ENCODE measurements at regions not wholly inside any gene's neighbourhood (a gene's known extent, or its start where the extent isn't known, plus 50 kb on each side); places are given as distances from the start of the nearest gene placed in this dataset.

DNA sequence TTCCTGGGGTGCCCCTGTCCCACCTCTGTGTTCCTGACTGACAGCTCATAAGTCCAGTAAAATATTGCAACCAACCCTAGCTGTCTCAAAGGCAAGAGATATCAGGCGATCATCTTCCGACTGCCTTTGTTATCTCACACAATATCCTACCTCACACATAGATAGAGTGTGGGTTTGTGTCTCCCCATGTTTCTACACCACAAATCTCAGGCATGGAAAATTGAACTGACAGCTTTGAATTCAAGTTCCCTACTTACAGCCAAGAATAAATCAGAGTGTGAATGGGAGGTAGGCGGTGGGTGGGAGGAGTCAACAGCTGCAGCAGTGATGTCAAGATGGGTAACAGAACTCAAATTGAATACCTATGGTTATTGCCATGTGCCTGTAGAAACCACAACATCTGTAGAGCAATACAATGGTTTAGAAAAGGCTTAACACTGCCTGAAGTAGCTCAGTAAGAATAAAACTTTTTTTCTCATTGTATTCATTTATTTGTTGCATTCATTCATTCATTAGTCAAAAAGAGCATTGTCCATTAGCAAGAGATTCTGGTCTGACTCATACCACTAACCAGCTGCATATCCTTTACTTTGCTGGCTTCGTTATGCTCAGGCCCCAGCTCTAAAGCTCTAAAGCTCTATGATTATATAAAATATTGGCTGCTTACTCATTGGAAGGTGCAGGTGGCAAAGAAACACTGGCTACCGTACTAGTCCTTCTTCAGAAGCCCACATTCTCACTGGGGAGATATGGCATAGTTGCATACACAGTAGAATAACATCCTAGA, 108.2 kb upstream of the DMAC1 start:
- no peak overlapping the region for H3K27ac ChIP-seq
- H3K4me3 ChIP-seq, result no peak overlapping the region

DNA sequence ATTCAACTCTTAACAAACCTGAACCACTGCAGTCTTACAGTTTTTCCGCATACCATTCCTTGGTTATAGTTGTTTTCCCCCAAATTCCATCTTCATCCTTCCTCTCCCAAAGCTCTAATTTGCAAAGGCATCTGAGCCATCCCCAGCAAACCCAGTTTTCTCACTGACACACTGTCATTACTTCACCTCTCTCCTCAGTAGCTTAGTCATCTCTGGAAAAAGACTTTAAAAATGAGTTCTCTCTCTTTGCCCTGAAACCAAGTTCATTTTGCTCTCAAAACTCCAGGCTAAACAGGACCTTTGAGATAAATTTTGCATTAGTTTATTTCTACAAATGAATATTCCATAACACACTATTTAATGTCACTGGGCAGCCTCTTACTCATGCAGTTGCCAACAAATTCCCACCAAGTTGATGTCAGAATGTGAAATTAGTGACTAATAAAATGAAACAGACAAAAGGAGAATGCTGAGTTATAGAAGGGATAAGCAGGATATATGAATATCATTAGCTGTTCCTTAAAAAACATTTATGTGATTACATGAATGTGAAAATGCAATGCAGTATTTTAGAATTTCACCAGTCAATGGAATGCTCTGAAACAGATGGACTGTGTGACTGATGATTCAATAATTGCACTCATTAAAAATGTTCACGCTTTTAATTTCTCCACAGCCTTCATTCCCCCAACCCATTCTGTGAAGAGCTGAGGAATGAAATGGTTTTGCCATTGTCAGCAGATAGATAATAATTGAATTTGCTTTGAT, 107.4 kb upstream of the DMAC1 start:
- Histone ChIP-seq H3K4me3 (no peak overlapping the region), H3K27ac (no peak overlapping the region)

GRCh38 chr9:7901621-7902020, 102.0 kb upstream of the DMAC1 start:
- H3K4me3 ChIP-seq, result no peak overlapping the region
- no peak overlapping the region for H3K27ac ChIP-seq

DNA sequence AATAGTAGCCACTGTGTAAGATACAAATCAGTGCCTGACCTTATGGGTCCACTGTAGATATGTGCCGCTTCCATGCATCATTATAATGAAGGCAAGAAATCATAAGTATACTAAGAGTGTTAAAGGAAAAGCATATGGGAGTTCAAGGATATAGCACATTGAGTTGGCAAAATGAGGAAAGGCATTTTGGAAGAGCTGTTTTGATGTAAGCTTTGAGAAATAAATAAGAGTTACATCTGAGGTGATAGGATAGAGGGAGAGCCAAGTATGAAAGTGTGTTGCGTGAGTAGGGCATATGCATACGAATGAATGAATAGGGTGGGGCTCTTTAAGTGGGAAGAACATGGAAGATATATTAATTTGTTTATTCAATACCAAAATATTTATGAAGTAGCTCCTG, 101.0 kb upstream of the DMAC1 start:
- no peak overlapping the region for H3K4me3 ChIP-seq
- no peak overlapping the region for H3K27ac ChIP-seq

DNA sequence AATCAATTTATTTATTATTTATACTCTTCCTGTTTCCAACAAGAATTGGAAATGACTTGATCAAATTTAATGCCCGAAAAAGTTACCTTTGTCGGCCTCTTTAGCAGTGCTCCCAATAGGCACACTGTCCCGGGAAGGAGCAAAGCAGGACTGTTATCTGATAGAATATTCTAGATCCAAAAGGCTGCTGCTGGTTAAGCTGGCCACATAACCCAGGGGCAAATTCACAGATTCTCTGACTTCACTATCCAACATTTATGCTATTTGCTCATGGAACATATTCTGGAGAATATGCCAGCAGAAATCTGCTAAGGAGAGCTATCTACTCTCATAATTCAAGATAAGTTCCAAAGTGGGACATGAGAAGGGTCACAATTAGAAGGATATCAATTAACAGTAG, 100.2 kb upstream of the DMAC1 start:
- Histone ChIP-seq H3K4me3 (no peak overlapping the region), H3K27ac (no peak overlapping the region)

DNA sequence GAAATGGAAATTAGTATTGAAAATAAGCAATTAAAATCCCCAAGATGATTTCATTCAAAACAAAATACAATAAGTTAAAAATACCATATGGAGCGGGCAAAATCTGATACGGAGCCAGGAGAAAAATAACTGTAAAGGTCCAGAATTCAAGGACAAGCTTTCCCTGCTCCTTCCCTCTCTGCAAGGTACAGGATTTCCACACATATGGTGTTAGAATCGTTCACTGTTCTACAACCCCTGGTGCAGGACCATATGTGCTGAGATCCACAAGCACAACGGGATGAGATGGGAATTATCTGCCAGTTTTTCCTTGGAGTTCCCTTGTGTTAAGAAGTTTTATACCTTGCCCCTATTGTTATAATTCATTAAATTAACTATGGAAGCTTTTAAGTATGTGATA, 94.7 kb upstream of the DMAC1 start:
- no peak overlapping the region for H3K4me3 ChIP-seq
- H3K27ac ChIP-seq, result no peak overlapping the region

GRCh38 chr9:7892975-7893374, 93.4 kb upstream of the DMAC1 start:
- H3K4me3 ChIP-seq, result no peak overlapping the region
- no peak overlapping the region for H3K27ac ChIP-seq

GRCh38 chr9:7879551-7880245, 80.1 kb upstream of the DMAC1 start:
- Histone ChIP-seq H3K27ac (no peak overlapping the region), H3K4me3 (no peak overlapping the region)

- Histone ChIP-seq H3K27ac (no peak overlapping the region), H3K4me3 (no peak overlapping the region)
These were observed 72.6 kb upstream of the DMAC1 start for GRCh38 chr9:7871977-7872730.

DNA sequence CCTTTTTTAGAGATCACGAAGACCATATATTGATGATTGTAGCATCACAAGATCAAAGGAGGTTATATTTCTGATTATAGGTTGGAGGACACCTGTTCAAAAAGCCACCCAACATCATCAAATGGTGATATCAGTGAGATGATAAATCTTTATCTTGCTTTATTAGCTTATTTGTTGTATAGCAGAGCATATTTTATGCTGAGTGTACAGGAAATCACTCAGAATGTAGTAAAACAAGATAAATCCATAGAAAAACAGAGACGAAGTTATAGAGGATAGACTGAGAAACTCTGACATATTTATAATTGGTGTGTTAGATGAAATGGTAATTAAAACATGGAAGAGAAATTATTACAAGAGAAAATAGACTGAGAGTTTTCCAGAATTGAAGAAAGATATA, 69.8 kb upstream of the DMAC1 start:
- no peak overlapping the region for H3K27ac ChIP-seq
- no peak overlapping the region for H3K4me3 ChIP-seq

GRCh38 chr9:7862170-7862569, 62.6 kb upstream of the DMAC1 start:
- no peak overlapping the region for H3K4me3 ChIP-seq
- H3K27ac ChIP-seq, result no peak overlapping the region

DNA sequence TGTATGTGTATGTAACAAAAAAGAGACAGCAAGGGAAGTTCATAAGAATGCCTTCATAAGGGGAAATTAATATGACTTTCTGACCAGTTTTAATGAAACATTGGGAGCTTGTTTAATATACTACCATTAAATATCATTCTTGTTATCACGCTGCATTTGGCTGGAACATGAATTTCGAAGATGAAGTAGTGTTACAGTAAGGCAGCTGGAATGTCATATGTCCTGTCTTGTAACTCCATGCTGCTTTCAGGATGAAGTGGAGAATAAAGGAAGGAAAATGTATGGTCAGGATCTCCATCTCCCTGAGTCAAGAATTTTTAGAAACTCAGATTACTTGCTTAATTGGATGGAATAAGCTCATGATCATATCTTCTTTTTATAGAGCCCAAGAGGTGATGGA, 61.5 kb upstream of the DMAC1 start:
- Histone ChIP-seq H3K27ac (no peak overlapping the region), H3K4me3 (no peak overlapping the region)

DNA sequence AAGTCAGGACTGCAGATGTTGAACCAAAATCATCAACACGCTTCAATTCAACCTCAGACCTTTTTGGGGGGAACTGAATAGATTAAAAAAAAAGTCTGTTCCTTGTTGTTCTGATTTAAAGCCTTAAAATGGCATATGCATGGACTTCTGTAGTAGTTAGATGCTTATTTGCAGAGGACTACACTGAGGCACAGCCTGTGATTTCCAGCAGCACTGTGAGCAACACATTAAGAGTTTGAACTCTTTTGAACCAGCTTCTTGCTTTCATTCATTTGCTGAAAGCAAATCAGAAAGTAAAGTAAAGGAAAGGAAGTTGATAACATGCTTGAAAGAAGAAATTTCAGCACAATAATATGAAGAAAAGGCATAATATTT, 60.7 kb upstream of the DMAC1 start:
- Histone ChIP-seq H3K4me3 (no peak overlapping the region), H3K27ac (no peak overlapping the region)

DNA sequence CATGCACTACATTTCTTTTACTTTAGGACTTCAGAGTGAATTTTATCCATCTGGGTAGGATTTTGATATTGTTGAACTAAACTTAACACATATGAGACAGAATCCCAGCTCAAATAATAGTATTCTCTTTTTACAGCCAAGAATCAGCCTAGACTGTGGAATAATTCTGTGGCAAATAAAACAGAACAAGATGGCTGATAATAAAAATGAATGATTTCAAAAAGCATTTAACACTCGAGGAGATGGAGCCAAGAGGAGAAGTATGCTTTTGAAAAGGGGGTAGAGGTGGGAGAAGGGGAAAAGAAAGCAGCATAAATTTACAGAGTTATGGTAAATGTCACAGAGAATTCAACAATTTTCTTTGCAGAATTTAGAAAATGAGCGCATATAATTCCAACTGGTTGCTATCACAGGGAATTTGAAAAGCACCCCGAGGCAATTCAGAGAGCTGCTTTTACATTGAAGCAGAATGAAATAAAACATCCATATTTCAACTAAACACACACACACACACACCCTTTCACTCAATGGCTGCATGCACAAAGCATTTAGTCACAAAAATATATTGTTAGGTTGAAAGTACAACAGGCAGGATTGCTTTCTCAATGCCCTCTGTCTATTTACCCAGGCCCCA, 60.2 kb upstream of the DMAC1 start:
- no peak overlapping the region for H3K4me3 ChIP-seq
- no peak overlapping the region for H3K27ac ChIP-seq

- no peak overlapping the region for H3K4me3 ChIP-seq
- no peak overlapping the region for H3K27ac ChIP-seq
These were observed 58.6 kb upstream of the DMAC1 start for GRCh38 chr9:7858166-7858565.

DNA sequence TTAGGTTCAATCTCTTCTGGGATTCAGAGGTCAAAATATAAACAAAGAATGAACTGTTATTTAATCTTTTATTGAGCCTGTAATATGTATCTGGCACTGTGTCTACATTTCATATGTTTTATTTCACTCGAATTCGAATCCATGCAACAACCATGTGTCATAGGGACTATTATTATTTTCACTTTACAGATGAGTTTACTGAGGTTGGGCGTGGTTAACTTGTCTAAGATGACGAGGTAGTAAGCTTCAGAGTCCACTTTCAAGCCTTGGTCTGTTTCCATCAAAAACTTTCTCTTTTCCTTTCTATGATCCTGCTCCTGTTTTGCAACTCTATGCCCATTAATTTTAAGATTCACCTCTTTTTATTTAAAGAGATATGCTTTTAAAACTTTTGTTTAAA, 55.2 kb upstream of the DMAC1 start:
- no peak overlapping the region for H3K27ac ChIP-seq
- no peak overlapping the region for H3K4me3 ChIP-seq
